ENCODE measurements at regions not wholly inside any gene's neighbourhood (a gene's known extent, or its start where the extent isn't known, plus 50 kb on each side); places are given as distances from the start of the nearest gene placed in this dataset.

DNA sequence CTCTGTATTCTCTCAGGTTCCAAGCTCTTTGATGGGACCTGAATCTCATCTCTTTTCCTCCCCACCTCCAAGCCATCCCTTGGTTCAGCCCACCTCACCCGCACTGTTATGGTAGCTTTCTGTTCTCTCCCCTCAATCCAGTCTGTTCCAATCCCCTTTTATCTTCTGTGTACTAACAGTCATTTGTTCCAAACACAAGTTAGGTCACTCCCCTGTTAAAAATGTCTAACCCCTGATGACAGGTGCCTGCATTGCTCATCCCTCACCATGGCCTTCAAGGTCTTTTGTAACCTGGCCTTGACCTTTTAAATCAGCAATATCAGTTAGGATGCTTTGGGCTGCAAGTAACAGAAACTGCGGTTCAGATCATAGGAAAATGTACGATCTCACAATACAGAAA is 74.8 kb downstream of the CYP26A1 start:
- dilution Hi-C loops (cut with MboI; ENCODE audit: extremely low pct_ligation_motif_present, low sequenced_read_pairs) = no loop called here
- TF ChIP-seq FOS (IDR thresholded peaks at IDR 0.05; ENCODE audit: borderline replicate concordance, insufficient read depth, low read length) (no peak), CTCF (IDR thresholded peaks at IDR 0.05; ENCODE audit: extremely low read depth in 1 of 2, insufficient read depth in 1 of 2, low read depth in 1 of 2, low read length in 2 of 2) (no peak), JUN (IDR thresholded peaks at IDR 0.05; ENCODE audit: borderline replicate concordance, insufficient read depth, insufficient read length, low read depth) (no peak), GATA2 (IDR thresholded peaks at IDR 0.05; ENCODE audit: insufficient read depth, insufficient read length, low read depth, low read length) (no peak), EZH2 (IDR thresholded peaks at IDR 0.05; ENCODE audit: borderline replicate concordance, low read depth, low read length, severe bottlenecking) (no peak), POLR2A (IDR thresholded peaks at IDR 0.05; ENCODE audit: low read depth, low read length) (no peak), MYC (IDR thresholded peaks at IDR 0.05; ENCODE audit: low read depth, low read length) (no peak), POLR2AphosphoS5 (IDR thresholded peaks at IDR 0.05; ENCODE audit: insufficient read depth, low read depth, low read length) (no peak)
- TF ChIP-seq, protein P1, sequence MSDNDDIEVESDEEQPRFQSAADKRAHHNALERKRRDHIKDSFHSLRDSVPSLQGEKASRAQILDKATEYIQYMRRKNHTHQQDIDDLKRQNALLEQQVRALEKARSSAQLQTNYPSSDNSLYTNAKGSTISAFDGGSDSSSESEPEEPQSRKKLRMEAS (IDR thresholded peaks at IDR 0.05; ENCODE audit: insufficient read depth, insufficient read length) = no peak

More for the DNA sequence above, 74.8 kb downstream of the CYP26A1 start:
- BruUV-seq (replicated peaks) = no TSS peak
- no peak for FAIRE-seq
- Histone ChIP-seq H2AFZ (ENCODE audit: low read depth, low read length) (no peak overlapping the region), H3K9me1 (replicated peaks; ENCODE audit: control insufficient read depth, extremely low read depth, insufficient read depth, low read length) (no peaks in the 10 kb centered on the region), H3K27me3 (ENCODE audit: control insufficient read depth in 2 of 2, insufficient read depth in 2 of 2, low read length in 2 of 2) (peaks cover 5 to 13% of the 10 kb centered on the region in 2 experiments), H3K9ac (replicated peaks; ENCODE audit: extremely low read depth, insufficient read depth, low read length) (no peak overlapping the region), H3K4me3 (replicated peaks in 1 of 3; ENCODE audit: insufficient read depth in 1 of 3, low read depth in 1 of 3, low read length in 3 of 3) (no peak overlapping the region), H3K27ac (ENCODE audit: insufficient read depth, low read depth, low read length) (no peak overlapping the region), H3K79me2 (ENCODE audit: control insufficient read depth, insufficient read depth, low read length) (no peaks in the 10 kb centered on the region), H4K20me1 (replicated peaks; ENCODE audit: control insufficient read depth, extremely low read depth, insufficient read depth, low read length) (no peaks in the 10 kb centered on the region), H3K4me1 (ENCODE audit: control insufficient read depth, extremely low read depth, insufficient read depth, low read length) (no peaks in the 10 kb centered on the region), H3K9me3 (replicated peaks; ENCODE audit: control insufficient read depth, insufficient read depth, low read length) (no peaks in the 10 kb centered on the region), H3K36me3 (ENCODE audit: control insufficient read depth in 2 of 2, extremely low read depth in 1 of 2, insufficient read depth in 2 of 2, low read length in 2 of 2) (no peaks in the 10 kb centered on the region), H3K4me2 (ENCODE audit: insufficient read depth, low read length) (no peak overlapping the region)
- intact Hi-C loops (cut with micrococcal nuclease) = no loop called here
- CTCF ChIA-PET = no interaction called here
- DNase-seq (ENCODE audit: low read depth, low spot score) = no peak
- POLR2A ChIA-PET = no interaction called here
